Prostate gland (tissue), 2 donors: ENCODE measurements at regions not wholly inside any gene's neighbourhood (a gene's known extent, or its start where the extent isn't known, plus 50 kb on each side); places are given as distances from the start of the nearest gene placed in this dataset.

Source experiments
- CTCF ChIP-seq, 4 experiments: fragments of 200-600 bp in 2 of 4; fragments of 450-650 bp in 2 of 4; sonication (generic) in 2 of 4; IDR thresholded peaks; 1 replicate in 3 of 4; 2 replicates in 1 of 4; pipeline ENCODE4 v1.5.1; 2016 to 2019; ENCODE audit warnings: antibody characterized with exemption in 4 of 4, mild to moderate bottlenecking in 2 of 4, moderate library complexity in 2 of 4
- POLR2A ChIP-seq: fragments of 450-650 bp; IDR thresholded peaks from one replicate; pipeline ENCODE4 v1.6.1; 2016; ENCODE audit warnings: antibody characterized with exemption, mild to moderate bottlenecking
- POLR2AphosphoS5 ChIP-seq: sonication (generic); formaldehyde crosslinking; IDR thresholded peaks from one replicate; pipeline ENCODE4 v1.6.1; 2017; ENCODE audit warnings: antibody characterized with exemption

- TF ChIP-seq POLR2AphosphoS5 = no peak
- TF ChIP-seq CTCF (IDR thresholded peaks at IDR 0.05) = no peak
- no peak for TF ChIP-seq POLR2A
Measured at GRCh38 chr7:77466450-77466849, 50.3 kb upstream of the GSAP start.
